ENCODE measurements at regions not wholly inside any gene's neighbourhood (a gene's known extent, or its start where the extent isn't known, plus 50 kb on each side); places are given as distances from the start of the nearest gene placed in this dataset.

DNA sequence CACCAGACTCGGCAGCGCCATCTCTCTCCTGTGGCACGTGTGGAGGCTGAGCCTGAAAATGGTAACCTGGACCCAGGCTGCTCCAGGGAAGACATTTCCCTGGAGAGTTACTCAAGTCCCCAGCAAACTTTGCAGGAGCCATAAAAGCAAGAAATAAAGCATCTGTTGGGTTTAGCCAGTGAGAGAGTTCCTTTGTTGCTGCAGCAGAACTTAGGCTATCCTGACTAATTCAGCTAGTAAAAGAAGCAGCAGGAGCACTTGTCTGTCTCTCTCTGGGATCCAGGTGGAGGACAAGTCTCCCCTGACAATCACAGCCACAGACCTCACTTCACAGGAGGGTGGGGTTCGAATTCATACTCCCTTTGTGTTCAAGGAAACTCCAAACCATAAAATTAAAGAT is 79.2 kb upstream of the DIO3 start:
- Histone ChIP-seq H3K9ac (replicated peaks; ENCODE audit: extremely low read depth, insufficient read depth, low read length) (no peak overlapping the region), H3K4me1 (ENCODE audit: control insufficient read depth, extremely low read depth, insufficient read depth, low read length) (no peaks in the 10 kb centered on the region), H3K9me3 (replicated peaks; ENCODE audit: control insufficient read depth, insufficient read depth, low read length) (no peaks in the 10 kb centered on the region), H3K36me3 (ENCODE audit: control insufficient read depth in 2 of 2, extremely low read depth in 1 of 2, insufficient read depth in 2 of 2, low read length in 2 of 2) (no peaks in the 10 kb centered on the region), H2AFZ (ENCODE audit: low read depth, low read length) (no peak overlapping the region), H4K20me1 (replicated peaks; ENCODE audit: control insufficient read depth, extremely low read depth, insufficient read depth, low read length) (no peaks in the 10 kb centered on the region), H3K4me2 (ENCODE audit: insufficient read depth, low read length) (no peak overlapping the region), H3K27ac (ENCODE audit: insufficient read depth, low read depth, low read length) (no peak overlapping the region), H3K79me2 (ENCODE audit: control insufficient read depth, insufficient read depth, low read length) (no peaks in the 10 kb centered on the region), H3K27me3 (ENCODE audit: control insufficient read depth in 2 of 2, insufficient read depth in 2 of 2, low read length in 2 of 2) (no peaks in the 10 kb centered on the region), H3K9me1 (replicated peaks; ENCODE audit: control insufficient read depth, extremely low read depth, insufficient read depth, low read length) (no peaks in the 10 kb centered on the region), H3K4me3 (replicated peaks in 1 of 3; ENCODE audit: insufficient read depth in 1 of 3, low read depth in 1 of 3, low read length in 3 of 3) (no peak overlapping the region)
- FAIRE-seq (no peak), DNase-seq (ENCODE audit: low read depth, low spot score) (no peak)
- ChIA-PET CTCF (no interaction called here), POLR2A (no interaction called here)
- no peak for TF ChIP-seq GATA2 (IDR thresholded peaks at IDR 0.05; ENCODE audit: insufficient read depth, insufficient read length, low read depth, low read length)
- TF ChIP-seq, protein P1, sequence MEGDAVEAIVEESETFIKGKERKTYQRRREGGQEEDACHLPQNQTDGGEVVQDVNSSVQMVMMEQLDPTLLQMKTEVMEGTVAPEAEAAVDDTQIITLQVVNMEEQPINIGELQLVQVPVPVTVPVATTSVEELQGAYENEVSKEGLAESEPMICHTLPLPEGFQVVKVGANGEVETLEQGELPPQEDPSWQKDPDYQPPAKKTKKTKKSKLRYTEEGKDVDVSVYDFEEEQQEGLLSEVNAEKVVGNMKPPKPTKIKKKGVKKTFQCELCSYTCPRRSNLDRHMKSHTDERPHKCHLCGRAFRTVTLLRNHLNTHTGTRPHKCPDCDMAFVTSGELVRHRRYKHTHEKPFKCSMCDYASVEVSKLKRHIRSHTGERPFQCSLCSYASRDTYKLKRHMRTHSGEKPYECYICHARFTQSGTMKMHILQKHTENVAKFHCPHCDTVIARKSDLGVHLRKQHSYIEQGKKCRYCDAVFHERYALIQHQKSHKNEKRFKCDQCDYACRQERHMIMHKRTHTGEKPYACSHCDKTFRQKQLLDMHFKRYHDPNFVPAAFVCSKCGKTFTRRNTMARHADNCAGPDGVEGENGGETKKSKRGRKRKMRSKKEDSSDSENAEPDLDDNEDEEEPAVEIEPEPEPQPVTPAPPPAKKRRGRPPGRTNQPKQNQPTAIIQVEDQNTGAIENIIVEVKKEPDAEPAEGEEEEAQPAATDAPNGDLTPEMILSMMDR (IDR thresholded peaks at IDR 0.05; ENCODE audit: extremely low read depth in 1 of 2, insufficient read depth in 1 of 2, low read depth in 1 of 2, low read length in 2 of 2) = no peak
- TF ChIP-seq, protein P2, sequence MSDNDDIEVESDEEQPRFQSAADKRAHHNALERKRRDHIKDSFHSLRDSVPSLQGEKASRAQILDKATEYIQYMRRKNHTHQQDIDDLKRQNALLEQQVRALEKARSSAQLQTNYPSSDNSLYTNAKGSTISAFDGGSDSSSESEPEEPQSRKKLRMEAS (IDR thresholded peaks at IDR 0.05; ENCODE audit: insufficient read depth, insufficient read length) = no peak
- no peak for TF ChIP-seq FOS (IDR thresholded peaks at IDR 0.05; ENCODE audit: borderline replicate concordance, insufficient read depth, low read length)
- TF ChIP-seq JUN (IDR thresholded peaks at IDR 0.05; ENCODE audit: borderline replicate concordance, insufficient read depth, insufficient read length, low read depth) = no peak
- no peak for TF ChIP-seq POLR2AphosphoS5 (IDR thresholded peaks at IDR 0.05; ENCODE audit: insufficient read depth, low read depth, low read length)
- no peak for TF ChIP-seq MYC (IDR thresholded peaks at IDR 0.05; ENCODE audit: low read depth, low read length)
- no peak for TF ChIP-seq EZH2 (IDR thresholded peaks at IDR 0.05; ENCODE audit: borderline replicate concordance, low read depth, low read length, severe bottlenecking)
- no peak for TF ChIP-seq POLR2A (IDR thresholded peaks at IDR 0.05; ENCODE audit: low read depth, low read length)
- no TSS peak for BruUV-seq (replicated peaks)
- dilution Hi-C loops (cut with MboI; ENCODE audit: extremely low pct_ligation_motif_present, low sequenced_read_pairs) (no loop called here), intact Hi-C loops (cut with micrococcal nuclease) (no loop called here)

All from endothelial cell of umbilical vein (primary cell).